ENCODE measurements at regions not wholly inside any gene's neighbourhood (a gene's known extent, or its start where the extent isn't known, plus 50 kb on each side); places are given as distances from the start of the nearest gene placed in this dataset.
"Not testable (repeated sequence)": the region's sequence is repeated elsewhere in the genome, so short reads cannot be mapped to it uniquely, and the experiment has no call there.

DNA sequence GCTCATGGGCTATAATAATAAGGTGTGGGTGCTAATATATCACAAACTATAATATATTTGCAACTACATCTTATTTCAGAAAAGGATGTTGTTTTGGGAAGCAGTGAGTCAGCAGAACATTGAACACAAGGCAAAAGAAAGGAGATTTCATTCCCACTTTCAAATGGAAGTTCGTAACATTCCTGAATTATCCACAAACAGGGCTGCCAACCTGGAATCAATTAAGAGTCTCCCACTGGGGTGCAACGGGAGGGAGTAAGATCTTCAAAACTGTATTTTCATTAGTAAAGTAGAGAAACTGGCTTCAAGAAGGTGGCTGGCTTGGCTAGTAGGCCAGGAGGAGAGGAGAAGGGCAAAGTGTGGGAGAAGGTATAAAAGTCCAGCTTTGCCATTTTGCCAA lies 479.6 kb downstream of the CNTN3 start:
- no peak for TF ChIP-seq CTCF (IDR thresholded peaks at IDR 0.05; ENCODE audit: low read depth, low read length, missing control alignments)
- in situ Hi-C loops (cut with HindIII; ENCODE audit: low sequenced_read_pairs), result no loop called here
- no peak overlapping the region for H3K4me3 ChIP-seq (ENCODE audit: low read depth, low read length)
- no peak for DNase-seq (ENCODE audit: low read depth)

DNA sequence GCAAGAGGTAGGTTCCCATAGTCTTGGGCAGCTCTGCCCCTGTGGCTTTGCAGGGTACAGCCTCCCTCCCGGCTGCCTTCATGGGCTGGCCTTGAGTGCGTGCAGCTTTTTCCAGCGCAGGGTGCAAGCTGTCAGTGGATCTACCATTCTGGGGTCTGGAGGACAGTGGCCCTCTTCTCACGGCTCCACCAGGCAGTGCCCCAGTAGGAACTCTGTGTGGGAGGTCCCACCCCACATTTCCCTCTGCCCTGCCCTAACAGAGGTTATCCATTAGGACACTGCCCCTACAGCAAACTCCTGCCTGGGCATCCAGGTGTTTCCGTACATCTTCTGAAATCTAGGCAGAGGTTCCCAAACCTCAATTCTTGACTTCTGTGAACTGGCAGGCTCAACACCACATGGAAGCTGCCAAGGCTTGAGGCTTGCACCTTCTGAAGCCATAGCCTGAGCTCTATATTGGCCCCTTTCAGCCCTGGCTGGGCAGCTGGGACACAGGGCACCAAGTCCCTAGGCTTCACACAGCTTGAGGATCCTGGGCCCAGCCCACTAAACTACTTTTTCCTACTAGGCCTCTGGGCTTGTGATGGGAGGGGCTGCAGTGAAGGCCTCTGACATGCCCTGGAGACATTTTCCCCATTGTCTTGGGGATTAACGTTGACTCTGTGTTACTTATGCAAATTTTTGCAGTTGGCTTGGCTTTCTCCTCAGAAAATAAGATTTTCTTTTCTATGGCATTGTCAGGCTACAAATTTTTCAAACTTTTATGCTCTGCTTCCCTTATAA lies 482.7 kb downstream of the CNTN3 start:
- DNase-seq (ENCODE audit: low read depth); in situ Hi-C loops (cut with HindIII; ENCODE audit: low sequenced_read_pairs); H3K4me3 ChIP-seq (ENCODE audit: low read depth, low read length): not testable (repeated sequence)

- H3K4me3 ChIP-seq (ENCODE audit: low read depth, low read length), result no peak overlapping the region
- DNase-seq (ENCODE audit: low read depth), result no peak
- in situ Hi-C loops (cut with HindIII; ENCODE audit: low sequenced_read_pairs), result no loop called here
- no peak for TF ChIP-seq CTCF (IDR thresholded peaks at IDR 0.05; ENCODE audit: low read depth, low read length, missing control alignments)
Measured at GRCh38 chr3:74129611-74130010, 484.8 kb downstream of the CNTN3 start.

GRCh38 chr3:74129056-74129455 lies 485.4 kb downstream of the CNTN3 start:
- H3K4me3 ChIP-seq (ENCODE audit: low read depth, low read length), result no peak overlapping the region
- in situ Hi-C loops (cut with HindIII; ENCODE audit: low sequenced_read_pairs), result no loop called here
- no peak for DNase-seq (ENCODE audit: low read depth)
- no peak for TF ChIP-seq CTCF (IDR thresholded peaks at IDR 0.05; ENCODE audit: low read depth, low read length, missing control alignments)

- in situ Hi-C loops (cut with HindIII; ENCODE audit: low sequenced_read_pairs), result no loop called here
- H3K4me3 ChIP-seq (ENCODE audit: low read depth, low read length), result no peak overlapping the region
- TF ChIP-seq CTCF (IDR thresholded peaks at IDR 0.05; ENCODE audit: low read depth, low read length, missing control alignments), result no peak
- no peak for DNase-seq (ENCODE audit: low read depth)
Measured at GRCh38 chr3:74127256-74127655, 487.2 kb downstream of the CNTN3 start.

GRCh38 chr3:74124782-74125181 lies 489.7 kb downstream of the CNTN3 start:
- in situ Hi-C loops (cut with HindIII; ENCODE audit: low sequenced_read_pairs), result no loop called here
- H3K4me3 ChIP-seq (ENCODE audit: low read depth, low read length), result no peak overlapping the region
- DNase-seq (ENCODE audit: low read depth), result no peak
- no peak for TF ChIP-seq CTCF (IDR thresholded peaks at IDR 0.05; ENCODE audit: low read depth, low read length, missing control alignments)

GRCh38 chr3:74122281-74122680 lies 492.2 kb downstream of the CNTN3 start:
- no peak overlapping the region for H3K4me3 ChIP-seq (ENCODE audit: low read depth, low read length)
- in situ Hi-C loops (cut with HindIII; ENCODE audit: low sequenced_read_pairs), result no loop called here
- no peak for DNase-seq (ENCODE audit: low read depth)
- no peak for TF ChIP-seq CTCF (IDR thresholded peaks at IDR 0.05; ENCODE audit: low read depth, low read length, missing control alignments)

All from astrocyte of the cerebellum (primary cell).